OCI-LY3 (cell line): ENCODE measurements at regions not wholly inside any gene's neighbourhood (a gene's known extent, or its start where the extent isn't known, plus 50 kb on each side); places are given as distances from the start of the nearest gene placed in this dataset.
"Not testable (repeated sequence)": the region's sequence is repeated elsewhere in the genome, so short reads cannot be mapped to it uniquely, and the experiment has no call there.

Experiments
- H2AFZ ChIP-seq: fragments of 200-600, 300-600 bp; shearing (Covaris generic); 2 replicates; pipeline ENCODE4 v1.6.0; 2014; ENCODE audit warnings: antibody characterized with exemption, low read depth, low read length
- H3K27ac ChIP-seq: fragments of 200-600, 300-600 bp; sonication (generic); 2 replicates; pipeline ENCODE4 v1.5.1; 2014; ENCODE audit warnings: mild to moderate bottlenecking, low read length, moderate library complexity, mixed read lengths
- H3K27me3 ChIP-seq: fragments of 200-600, 300-600 bp; sonication (generic); 2 replicates; pipeline ENCODE4 v1.6.1; 2014; ENCODE audit warnings: low read depth, low read length, mixed read lengths
- H3K36me3 ChIP-seq: fragments of 200-600, 300-600 bp; sonication (generic); replicated peaks from 2 replicates; pipeline ENCODE3; 2014; ENCODE audit warnings: low read depth, low read length, mixed read lengths
- H3K4me1 ChIP-seq: fragments of 300-600, 200-600 bp; sonication (generic); 2 replicates; pipeline ENCODE4 v1.6.1; 2014; ENCODE audit warnings: low read length, mixed read lengths
- H3K4me2 ChIP-seq: fragments of 200-600, 300-600 bp; sonication (generic); 2 replicates; pipeline ENCODE4 v1.6.1; 2014; ENCODE audit warnings: low read length, mixed read lengths
- H3K4me3 ChIP-seq: fragments of 300-600, 200-600 bp; sonication (generic); 2 replicates; pipeline ENCODE4 v1.5.1; 2014; ENCODE audit warnings: antibody characterized with exemption, mild to moderate bottlenecking, low read length, moderate library complexity
- H3K79me2 ChIP-seq: fragments of 300-600, 200-600 bp; shearing (Covaris generic); 2 replicates; pipeline ENCODE4 v1.6.1; 2014; ENCODE audit warnings: mild to moderate bottlenecking, low read length, mixed read lengths
- H3K9ac ChIP-seq: fragments of 300-600, 200-600 bp; shearing (Covaris generic); 2 replicates; pipeline ENCODE4 v1.6.0; 2014; ENCODE audit warnings: mild to moderate bottlenecking, low read length, moderate library complexity
- H3K9me3 ChIP-seq: fragments of 200-600, 300-600 bp; shearing (Covaris generic); 2 replicates; pipeline ENCODE4 v1.6.1; 2014; ENCODE audit warnings: low read length, mixed read lengths; ENCODE audit not compliant: insufficient read depth
- H4K20me1 ChIP-seq: fragments of 200-600, 300-600 bp; sonication (generic); 2 replicates; pipeline ENCODE4 v1.6.1; 2016; ENCODE audit warnings: low read length, mixed read lengths; ENCODE audit not compliant: insufficient read depth
- EZH2phosphoT487 ChIP-seq: fragments of 200-600 bp; shearing (Covaris generic); IDR thresholded peaks from 2 replicates; pipeline ENCODE4 v1.6.1; 2018; ENCODE audit warnings: antibody characterized with exemption, mixed run types, low read depth
- TF ChIP-seq, protein P1 (sequence below): fragments of 200-600, 300-600 bp; sonication (generic); IDR thresholded peaks from 2 replicates; pipeline ENCODE4 v1.5.1; 2014; ENCODE audit warnings: antibody characterized with exemption, low read length, low read depth

- H3K4me2 ChIP-seq: no peak overlapping the region
- no peaks in the 10 kb centered on the region for H3K79me2 ChIP-seq
- peaks cover 7% of the 10 kb centered on the region for H3K4me1 ChIP-seq
- no peaks in the 10 kb centered on the region for H3K36me3 ChIP-seq
- H4K20me1 ChIP-seq: no peaks in the 10 kb centered on the region
- H3K27ac ChIP-seq: no peak overlapping the region
- H3K4me3 ChIP-seq: no peak overlapping the region
- no peaks in the 10 kb centered on the region for H3K9me3 ChIP-seq
- no peaks in the 10 kb centered on the region for H3K27me3 ChIP-seq
- H3K9ac ChIP-seq: no peak overlapping the region
- no peak overlapping the region for H2AFZ ChIP-seq
- TF ChIP-seq, protein P1, sequence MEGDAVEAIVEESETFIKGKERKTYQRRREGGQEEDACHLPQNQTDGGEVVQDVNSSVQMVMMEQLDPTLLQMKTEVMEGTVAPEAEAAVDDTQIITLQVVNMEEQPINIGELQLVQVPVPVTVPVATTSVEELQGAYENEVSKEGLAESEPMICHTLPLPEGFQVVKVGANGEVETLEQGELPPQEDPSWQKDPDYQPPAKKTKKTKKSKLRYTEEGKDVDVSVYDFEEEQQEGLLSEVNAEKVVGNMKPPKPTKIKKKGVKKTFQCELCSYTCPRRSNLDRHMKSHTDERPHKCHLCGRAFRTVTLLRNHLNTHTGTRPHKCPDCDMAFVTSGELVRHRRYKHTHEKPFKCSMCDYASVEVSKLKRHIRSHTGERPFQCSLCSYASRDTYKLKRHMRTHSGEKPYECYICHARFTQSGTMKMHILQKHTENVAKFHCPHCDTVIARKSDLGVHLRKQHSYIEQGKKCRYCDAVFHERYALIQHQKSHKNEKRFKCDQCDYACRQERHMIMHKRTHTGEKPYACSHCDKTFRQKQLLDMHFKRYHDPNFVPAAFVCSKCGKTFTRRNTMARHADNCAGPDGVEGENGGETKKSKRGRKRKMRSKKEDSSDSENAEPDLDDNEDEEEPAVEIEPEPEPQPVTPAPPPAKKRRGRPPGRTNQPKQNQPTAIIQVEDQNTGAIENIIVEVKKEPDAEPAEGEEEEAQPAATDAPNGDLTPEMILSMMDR: no peak
- TF ChIP-seq EZH2phosphoT487: no peak
Measured at GRCh38 chr7:116364469-116364868, 135.1 kb upstream of the CAV2 start.

DNA sequence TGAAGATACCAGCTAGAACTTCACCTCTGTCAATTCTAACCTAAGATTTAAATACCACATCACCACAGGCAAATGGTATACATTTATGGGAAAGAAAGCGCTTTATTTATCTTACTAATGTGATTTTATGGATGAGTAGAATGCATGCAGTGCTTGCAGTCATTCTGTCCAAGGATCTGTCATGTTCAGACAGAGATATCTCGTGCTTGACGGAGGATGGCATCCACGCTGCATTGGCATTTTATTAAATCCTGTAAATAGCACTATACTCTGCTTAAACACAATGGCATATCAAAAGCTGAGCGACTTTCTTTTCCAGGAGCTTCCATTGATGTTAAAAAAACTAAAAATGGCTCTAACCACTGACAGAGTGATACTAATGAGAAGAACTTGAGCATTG lies 133.7 kb upstream of the CAV2 start:
- Histone ChIP-seq H3K27ac (no peak overlapping the region), H3K4me1 (peaks cover 7% of the 10 kb centered on the region), H3K79me2 (no peaks in the 10 kb centered on the region), H4K20me1 (no peaks in the 10 kb centered on the region), H3K27me3 (no peaks in the 10 kb centered on the region), H3K4me3 (no peak overlapping the region), H3K9ac (no peak overlapping the region), H2AFZ (no peak overlapping the region), H3K4me2 (no peak overlapping the region), H3K9me3 (no peaks in the 10 kb centered on the region), H3K36me3 (no peaks in the 10 kb centered on the region)
- no peak for TF ChIP-seq EZH2phosphoT487
- TF ChIP-seq, protein P1: no peak

DNA sequence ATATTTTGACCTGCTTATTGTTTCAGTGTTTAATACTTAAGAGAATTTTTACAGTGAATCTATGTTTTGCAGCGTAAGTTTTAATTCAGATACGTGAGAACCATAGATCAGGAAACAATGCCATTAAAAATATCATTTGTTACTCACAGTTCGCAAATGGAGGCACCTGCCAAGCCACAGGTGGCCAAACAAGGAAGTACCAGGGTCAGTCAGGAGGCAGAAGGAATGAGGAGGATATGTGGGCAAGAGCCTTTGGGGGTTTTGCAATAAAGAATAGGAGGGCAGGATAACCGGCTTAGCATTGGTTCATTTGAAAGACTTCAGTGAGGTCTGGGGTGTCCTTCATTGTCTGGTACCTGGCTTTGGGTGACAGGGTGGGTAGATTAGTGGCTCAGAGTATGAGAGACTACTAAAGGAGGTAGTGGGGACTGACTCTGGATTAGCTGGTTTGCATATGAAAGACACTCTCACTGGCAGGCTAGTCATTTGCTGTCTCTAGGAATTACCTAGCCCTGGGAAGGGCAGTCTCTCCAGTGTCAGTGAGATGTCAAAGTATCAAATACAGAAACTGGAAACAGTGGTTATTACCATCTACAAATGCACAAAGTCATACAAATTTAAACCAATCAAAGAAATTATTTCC lies 132.2 kb upstream of the CAV2 start:
- Histone ChIP-seq H2AFZ (no peak overlapping the region), H3K27me3 (no peaks in the 10 kb centered on the region), H3K36me3 (no peaks in the 10 kb centered on the region), H3K79me2 (no peaks in the 10 kb centered on the region), H3K4me3 (no peak overlapping the region), H4K20me1 (no peaks in the 10 kb centered on the region), H3K9me3 (no peaks in the 10 kb centered on the region), H3K27ac (no peak overlapping the region), H3K4me1 (peaks cover 7% of the 10 kb centered on the region), H3K4me2 (no peak overlapping the region), H3K9ac (no peak overlapping the region)
- TF ChIP-seq EZH2phosphoT487: no peak
- TF ChIP-seq, protein P1: no peak

- H3K79me2 ChIP-seq: no peaks in the 10 kb centered on the region
- H3K4me3 ChIP-seq: no peak overlapping the region
- no peaks in the 10 kb centered on the region for H3K36me3 ChIP-seq
- no peak overlapping the region for H2AFZ ChIP-seq
- no peak overlapping the region for H3K27ac ChIP-seq
- H3K4me2 ChIP-seq: no peak overlapping the region
- H3K9me3 ChIP-seq: no peaks in the 10 kb centered on the region
- no peaks in the 10 kb centered on the region for H4K20me1 ChIP-seq
- H3K9ac ChIP-seq: no peak overlapping the region
- no peaks in the 10 kb centered on the region for H3K4me1 ChIP-seq
- TF ChIP-seq, protein P1: no peak
- TF ChIP-seq EZH2phosphoT487: no peak
- no peaks in the 10 kb centered on the region for H3K27me3 ChIP-seq
Measured at GRCh38 chr7:116368965-116369364, 130.6 kb upstream of the CAV2 start.

DNA sequence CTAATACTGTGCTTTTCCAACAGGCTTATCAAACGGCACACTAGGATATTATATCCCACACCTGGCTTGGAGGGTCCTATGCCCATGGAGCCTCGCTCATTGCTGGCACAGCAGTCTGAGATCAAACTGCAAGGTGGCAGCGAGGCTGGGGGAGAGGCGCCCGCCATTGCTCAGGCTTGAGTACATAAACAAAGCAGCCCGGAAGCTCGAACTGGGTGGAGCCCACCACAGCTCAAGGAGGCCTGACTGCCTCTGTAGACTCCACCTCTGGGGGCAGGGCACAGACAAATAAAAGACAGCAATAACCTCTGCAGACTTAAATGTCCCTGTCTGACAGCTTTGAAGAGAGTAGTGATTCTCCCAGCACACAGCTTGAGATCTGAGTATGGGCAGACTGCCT lies 128.0 kb upstream of the CAV2 start:
- not testable (repeated sequence) for H2AFZ ChIP-seq, H4K20me1 ChIP-seq, H3K4me1 ChIP-seq, H3K36me3 ChIP-seq, H3K27ac ChIP-seq, H3K27me3 ChIP-seq, H3K79me2 ChIP-seq, H3K9me3 ChIP-seq, H3K4me2 ChIP-seq, H3K4me3 ChIP-seq, H3K9ac ChIP-seq

DNA sequence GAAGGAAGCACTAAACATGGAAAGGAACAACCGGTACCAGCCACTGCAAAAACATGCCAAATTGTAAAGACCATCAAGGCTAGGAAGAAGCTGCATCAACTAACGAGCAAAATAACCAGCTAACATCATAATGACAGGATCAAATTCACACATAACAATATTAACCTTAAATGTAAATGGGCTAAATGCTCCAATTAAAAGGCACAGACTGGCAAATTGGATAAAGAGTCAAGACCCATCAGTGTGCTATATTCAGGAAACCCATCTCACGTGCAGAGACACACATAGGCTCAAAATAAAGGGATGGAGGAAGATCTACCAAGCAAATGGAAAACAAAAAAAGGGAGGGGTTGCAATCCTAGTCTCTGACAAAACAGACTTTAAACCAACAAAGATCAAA lies 126.3 kb upstream of the CAV2 start:
- H3K36me3 ChIP-seq, H3K27ac ChIP-seq, H4K20me1 ChIP-seq, H2AFZ ChIP-seq, H3K27me3 ChIP-seq, H3K4me1 ChIP-seq, H3K4me3 ChIP-seq, H3K9me3 ChIP-seq, H3K9ac ChIP-seq, H3K4me2 ChIP-seq, H3K79me2 ChIP-seq: not testable (repeated sequence)
